H9 (cell line): ENCODE measurements at regions not wholly inside any gene's neighbourhood (a gene's known extent, or its start where the extent isn't known, plus 50 kb on each side); places are given as distances from the start of the nearest gene placed in this dataset.

Experiments used
- DNase-seq: peaks from one replicate; pipeline ENCODE4 v3.0.0-alpha.2; 2017
- H2AFZ ChIP-seq: one replicate; pipeline ENCODE4 v1.6.1; 2013; ENCODE audit warnings: mild to moderate bottlenecking, low read length, control low read depth, moderate library complexity
- H2AK5ac ChIP-seq: 2 replicates; pipeline ENCODE4 v1.6.1; 2013; ENCODE audit warnings: low read length, control low read depth, mixed read lengths; ENCODE audit not compliant: insufficient read length
- H2BK120ac ChIP-seq: one replicate; pipeline ENCODE4 v1.6.1; 2013; ENCODE audit warnings: low read depth, mild to moderate bottlenecking, low read length, control low read depth, inconsistent platforms; ENCODE audit not compliant: poor library complexity, severe bottlenecking
- H2BK12ac ChIP-seq: 2 replicates; pipeline ENCODE4 v1.6.1; 2013; ENCODE audit warnings: low read length, control low read depth, mixed read lengths, low read depth; ENCODE audit not compliant: insufficient read length
- H2BK15ac ChIP-seq: 2 replicates; pipeline ENCODE4 v1.6.1; 2013; ENCODE audit warnings: low read depth, low read length, control low read depth
- H2BK20ac ChIP-seq: one replicate; pipeline ENCODE4 v1.6.1; 2013; ENCODE audit warnings: low read depth, mild to moderate bottlenecking, low read length, control low read depth, inconsistent platforms; ENCODE audit not compliant: poor library complexity, severe bottlenecking
- H2BK5ac ChIP-seq: 2 replicates; pipeline ENCODE4 v1.6.1; 2013; ENCODE audit warnings: low read length, control low read depth, mixed read lengths; ENCODE audit not compliant: insufficient read length
- H3K14ac ChIP-seq: 2 replicates; pipeline ENCODE4 v1.6.1; 2013; ENCODE audit warnings: low read length, control low read depth; ENCODE audit not compliant: insufficient read depth
- H3K18ac ChIP-seq: 2 replicates; pipeline ENCODE4 v1.6.1; 2013; ENCODE audit warnings: low read depth, mild to moderate bottlenecking, mixed read lengths, low read length, control low read depth; ENCODE audit not compliant: insufficient read length
- H3K23ac ChIP-seq: 2 replicates; pipeline ENCODE4 v1.6.1; 2013; ENCODE audit warnings: low read length, control low read depth, mixed read lengths, low read depth; ENCODE audit not compliant: insufficient read length
- H3K23me2 ChIP-seq: 2 replicates; pipeline ENCODE4 v1.6.1; 2013; ENCODE audit warnings: low read depth, mild to moderate bottlenecking, mixed read lengths, low read length, control low read depth; ENCODE audit not compliant: insufficient read length, poor library complexity, severe bottlenecking
- H3K27ac ChIP-seq: 2 replicates; pipeline ENCODE4 v1.5.1; 2013; ENCODE audit warnings: low read length, control low read depth, mixed read lengths, low read depth; ENCODE audit not compliant: insufficient read length
- H3K27me3 ChIP-seq: 2 replicates; pipeline ENCODE4 v1.6.1; 2013; ENCODE audit warnings: low read length, control low read depth, inconsistent platforms; ENCODE audit not compliant: insufficient read depth
- H3K4ac ChIP-seq: 2 replicates; pipeline ENCODE4 v1.6.1; 2013; ENCODE audit warnings: low read depth, mild to moderate bottlenecking, control low read depth, inconsistent platforms, low read length, moderate library complexity
- H3K4me1 ChIP-seq: 2 replicates; pipeline ENCODE4 v1.6.1; 2013; ENCODE audit warnings: low read length, control low read depth, inconsistent platforms; ENCODE audit not compliant: insufficient read depth
- H3K4me2 ChIP-seq: 2 replicates; pipeline ENCODE4 v1.6.1; 2013; ENCODE audit warnings: low read length, control low read depth, mixed read lengths; ENCODE audit not compliant: insufficient read length, insufficient read depth
- H3K56ac ChIP-seq: 2 replicates; pipeline ENCODE4 v1.6.1; 2013; ENCODE audit warnings: low read depth, mild to moderate bottlenecking, mixed read lengths, low read length, control low read depth; ENCODE audit not compliant: insufficient read length
- H3K79me1 ChIP-seq: 2 replicates; pipeline ENCODE4 v1.6.1; 2013; ENCODE audit warnings: low read depth, mild to moderate bottlenecking, moderate library complexity, low read length, control low read depth, inconsistent platforms; ENCODE audit not compliant: insufficient read depth, poor library complexity, severe bottlenecking
- H3K79me2 ChIP-seq: 2 replicates; pipeline ENCODE4 v1.6.1; 2013; ENCODE audit warnings: low read length, control low read depth, inconsistent platforms; ENCODE audit not compliant: insufficient read depth
- H3K9ac ChIP-seq: 2 replicates; pipeline ENCODE4 v1.6.1; 2013; ENCODE audit warnings: low read length, control low read depth, mixed read lengths; ENCODE audit not compliant: insufficient read length; ENCODE audit errors: extremely low read depth
- H3K9me3 ChIP-seq: one replicate; pipeline ENCODE4 v1.6.1; 2013; ENCODE audit warnings: low read depth, low read length, inconsistent platforms; ENCODE audit not compliant: control insufficient read depth
- H3T11ph ChIP-seq: one replicate; pipeline ENCODE4 v1.6.1; 2013; ENCODE audit warnings: mild to moderate bottlenecking, low read length, control low read depth, inconsistent platforms
- H4K20me1 ChIP-seq: one replicate; pipeline ENCODE4 v1.6.1; 2013; ENCODE audit not compliant: control insufficient read depth, insufficient read length, insufficient read depth
- H4K5ac ChIP-seq: 2 replicates; pipeline ENCODE4 v1.6.1; 2013; ENCODE audit warnings: low read depth, mild to moderate bottlenecking, mixed read lengths, low read length, control low read depth; ENCODE audit not compliant: insufficient read length
- H4K8ac ChIP-seq: replicated peaks from 2 replicates; pipeline ENCODE4 v1.6.1; 2013; ENCODE audit warnings: low read length, control low read depth, mixed read lengths, low read depth; ENCODE audit not compliant: insufficient read length
- H4K91ac ChIP-seq: 2 replicates; pipeline ENCODE4 v1.6.1; 2013; ENCODE audit warnings: low read depth, mild to moderate bottlenecking, moderate library complexity, mixed read lengths, low read length, control low read depth; ENCODE audit not compliant: insufficient read length
- H3K27ac Mint-ChIP-seq, 3 experiments: 2 replicates in 2 of 3; 3 replicates in 1 of 3; pipeline ENCODE4 v1.8.0; 2020 to 2021; ENCODE audit warnings: mixed read lengths in 3 of 3, mild to moderate bottlenecking in 1 of 3, moderate library complexity in 1 of 3
- H3K27me3 Mint-ChIP-seq: 2 replicates; pipeline ENCODE4 v1.8.0; 2021; ENCODE audit warnings: low read depth, mild to moderate bottlenecking, moderate library complexity, mixed read lengths
- H3K36me3 Mint-ChIP-seq, 3 experiments: 2 replicates in 2 of 3; 3 replicates in 1 of 3; pipeline ENCODE4 v1.8.0; 2020 to 2021; ENCODE audit warnings: low read depth in 3 of 3, mixed read lengths in 3 of 3; ENCODE audit not compliant: insufficient read depth in 1 of 3
- H3K4me1 Mint-ChIP-seq, 2 experiments: 2 replicates each; pipeline ENCODE4 v1.8.0; 2020; ENCODE audit warnings: mixed read lengths in 2 of 2
- H3K4me3 Mint-ChIP-seq, 2 experiments: 2 replicates in 1 of 2; 3 replicates in 1 of 2; pipeline ENCODE4 v1.8.0; 2020 to 2021; ENCODE audit warnings: mild to moderate bottlenecking in 2 of 2, mixed read lengths in 2 of 2, moderate library complexity in 1 of 2
- H3K9me3 Mint-ChIP-seq, 2 experiments: 2 replicates in 1 of 2; 3 replicates in 1 of 2; pipeline ENCODE4 v1.8.0; 2020; ENCODE audit warnings: mild to moderate bottlenecking in 2 of 2, mixed read lengths in 2 of 2, moderate library complexity in 1 of 2
- TF ChIP-seq, protein P1 (sequence below): fragments of 200-600 bp; sonication (generic); conservative IDR thresholded peaks from 3 replicates; pipeline ENCODE4 v1.8.0; 2021; ENCODE audit warnings: antibody characterized with exemption, mild to moderate bottlenecking

DNA sequence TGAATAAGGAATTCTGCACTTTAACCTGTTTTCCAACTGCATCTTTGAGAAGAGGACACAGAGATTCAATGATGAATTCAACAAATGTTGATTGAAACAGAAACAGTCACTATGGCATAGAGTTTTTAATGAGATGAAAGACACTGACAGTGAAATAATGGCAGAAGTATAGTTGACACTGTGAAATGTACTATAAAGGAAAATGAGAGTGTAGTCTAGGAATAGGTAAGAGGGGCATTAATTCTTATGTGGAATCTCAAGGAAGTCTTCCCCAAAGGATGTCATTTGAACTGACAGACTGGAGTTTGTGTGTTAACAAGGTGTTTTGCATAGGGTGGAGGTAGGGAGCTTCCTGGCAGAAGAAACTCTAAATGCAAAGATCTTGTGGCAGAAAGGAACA is 566.2 kb downstream of the TDRD15 start:
- H3K14ac ChIP-seq = no peak overlapping the region
- H4K20me1 ChIP-seq = no peaks in the 10 kb centered on the region
- TF ChIP-seq, protein P1, sequence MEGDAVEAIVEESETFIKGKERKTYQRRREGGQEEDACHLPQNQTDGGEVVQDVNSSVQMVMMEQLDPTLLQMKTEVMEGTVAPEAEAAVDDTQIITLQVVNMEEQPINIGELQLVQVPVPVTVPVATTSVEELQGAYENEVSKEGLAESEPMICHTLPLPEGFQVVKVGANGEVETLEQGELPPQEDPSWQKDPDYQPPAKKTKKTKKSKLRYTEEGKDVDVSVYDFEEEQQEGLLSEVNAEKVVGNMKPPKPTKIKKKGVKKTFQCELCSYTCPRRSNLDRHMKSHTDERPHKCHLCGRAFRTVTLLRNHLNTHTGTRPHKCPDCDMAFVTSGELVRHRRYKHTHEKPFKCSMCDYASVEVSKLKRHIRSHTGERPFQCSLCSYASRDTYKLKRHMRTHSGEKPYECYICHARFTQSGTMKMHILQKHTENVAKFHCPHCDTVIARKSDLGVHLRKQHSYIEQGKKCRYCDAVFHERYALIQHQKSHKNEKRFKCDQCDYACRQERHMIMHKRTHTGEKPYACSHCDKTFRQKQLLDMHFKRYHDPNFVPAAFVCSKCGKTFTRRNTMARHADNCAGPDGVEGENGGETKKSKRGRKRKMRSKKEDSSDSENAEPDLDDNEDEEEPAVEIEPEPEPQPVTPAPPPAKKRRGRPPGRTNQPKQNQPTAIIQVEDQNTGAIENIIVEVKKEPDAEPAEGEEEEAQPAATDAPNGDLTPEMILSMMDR = no peak
- DNase-seq = no peak
- H3K4ac ChIP-seq = no peak overlapping the region
- H3K79me1 ChIP-seq = no peaks in the 10 kb centered on the region
- H3K18ac ChIP-seq = no peak overlapping the region
- no peak overlapping the region for H2AK5ac ChIP-seq
- H3K27me3 Mint-ChIP-seq = no peaks in the 10 kb centered on the region
- no peak overlapping the region for H3K27ac Mint-ChIP-seq
- no peak overlapping the region for H3K4me2 ChIP-seq
- H2BK5ac ChIP-seq = no peak overlapping the region
- H2BK12ac ChIP-seq = no peak overlapping the region
- no peak overlapping the region for H4K5ac ChIP-seq
- no peaks in the 10 kb centered on the region for H3K27me3 ChIP-seq
- no peaks in the 10 kb centered on the region for H3K36me3 Mint-ChIP-seq
- no peaks in the 10 kb centered on the region for H3K9me3 ChIP-seq
- no peak overlapping the region for H3K27ac ChIP-seq
- no peak overlapping the region for H3T11ph ChIP-seq
- no peaks in the 10 kb centered on the region for H3K23me2 ChIP-seq
- H2AFZ ChIP-seq = no peak overlapping the region
- H3K9me3 Mint-ChIP-seq = no peaks in the 10 kb centered on the region
- no peaks in the 10 kb centered on the region for H3K4me1 ChIP-seq
- H3K56ac ChIP-seq = no peak overlapping the region
- no peak overlapping the region for H3K23ac ChIP-seq
- H3K79me2 ChIP-seq = no peaks in the 10 kb centered on the region
- no peak overlapping the region for H2BK15ac ChIP-seq
- H3K4me3 Mint-ChIP-seq = no peak overlapping the region
- no peak overlapping the region for H2BK120ac ChIP-seq
- H2BK20ac ChIP-seq = no peak overlapping the region
- H3K4me1 Mint-ChIP-seq = no peaks in the 10 kb centered on the region
- no peak overlapping the region for H4K91ac ChIP-seq
- H3K9ac ChIP-seq = no peak overlapping the region
- no peak overlapping the region for H4K8ac ChIP-seq
